ENCODE measurements at regions not wholly inside any gene's neighbourhood (a gene's known extent, or its start where the extent isn't known, plus 50 kb on each side); places are given as distances from the start of the nearest gene placed in this dataset.
"Not testable (repeated sequence)": the region's sequence is repeated elsewhere in the genome, so short reads cannot be mapped to it uniquely, and the experiment has no call there.

GRCh38 chr10:80957161-80957560, 419.5 kb downstream of the SH2D4B start:
- DNase-seq: no peak

GRCh38 chr10:80964179-80964578, 426.5 kb downstream of the SH2D4B start:
- DNase-seq: no peak

GRCh38 chr10:80964955-80965614, 427.4 kb downstream of the SH2D4B start:
- no peak for DNase-seq

- DNase-seq: no peak
Observed at GRCh38 chr10:80966326-80966986, 428.8 kb downstream of the SH2D4B start.

- not testable (repeated sequence) for DNase-seq
Observed at GRCh38 chr10:80967357-80967756, 429.7 kb downstream of the SH2D4B start.

- DNase-seq: no peak
Observed at GRCh38 chr10:80968903-80969302, 431.2 kb downstream of the SH2D4B start.

- DNase-seq: no peak
Observed at GRCh38 chr10:80971461-80971860, 433.8 kb downstream of the SH2D4B start.

- DNase-seq: no peak
Observed at GRCh38 chr10:80976658-80977057, 439.0 kb downstream of the SH2D4B start.

GRCh38 chr10:80985102-80985501, 447.4 kb downstream of the SH2D4B start:
- no peak for DNase-seq

GRCh38 chr10:80986596-80986995, 448.9 kb downstream of the SH2D4B start:
- DNase-seq: no peak

- no peak for DNase-seq
Observed at GRCh38 chr10:80988755-80989154, 451.1 kb downstream of the SH2D4B start.

GRCh38 chr10:80996615-80997193, 459.0 kb downstream of the SH2D4B start:
- peak; percentile 59 for DNase-seq

- no peak for DNase-seq
Observed at GRCh38 chr10:81000781-81001180, 463.1 kb downstream of the SH2D4B start.

- no peak for DNase-seq
Observed at GRCh38 chr10:81002382-81002781, 464.7 kb downstream of the SH2D4B start.

GRCh38 chr10:81007872-81008271, 470.2 kb downstream of the SH2D4B start:
- DNase-seq: no peak

GRCh38 chr10:81008726-81009125, 471.0 kb downstream of the SH2D4B start:
- DNase-seq: no peak

- no peak for DNase-seq
Observed at GRCh38 chr10:81009296-81009695, 471.6 kb downstream of the SH2D4B start.

- no peak for DNase-seq
Observed at GRCh38 chr10:81013771-81014170, 476.1 kb downstream of the SH2D4B start.

- DNase-seq: peak; percentile 9
Observed at GRCh38 chr10:81019029-81019890, 481.6 kb downstream of the SH2D4B start.

- DNase-seq: no peak
Observed at GRCh38 chr10:81021428-81022129, 483.9 kb downstream of the SH2D4B start.

GRCh38 chr10:81026591-81026990, 488.9 kb downstream of the SH2D4B start:
- DNase-seq: no peak

- no peak for DNase-seq
Observed at GRCh38 chr10:81027223-81027622, 489.5 kb downstream of the SH2D4B start.

- DNase-seq: no peak
Observed at GRCh38 chr10:81027706-81028105, 490.0 kb downstream of the SH2D4B start.
